PC-9 (cell line): ENCODE measurements at regions not wholly inside any gene's neighbourhood (a gene's known extent, or its start where the extent isn't known, plus 50 kb on each side); places are given as distances from the start of the nearest gene placed in this dataset.
"Not testable (repeated sequence)": the region's sequence is repeated elsewhere in the genome, so short reads cannot be mapped to it uniquely, and the experiment has no call there.

Experiments
- CTCF ChIP-seq: fragments of 200-600 bp; sonication (generic); conservative IDR thresholded peaks from 2 replicates; pipeline ENCODE4 v1.6.1; 2017; ENCODE audit warnings: mixed run types, antibody characterized with exemption, mild to moderate bottlenecking, moderate library complexity
- EZH2 ChIP-seq: fragments of 200-600 bp; sonication (generic); IDR thresholded peaks from 2 replicates; pipeline ENCODE4 v1.8.0; 2017; ENCODE audit warnings: antibody characterized with exemption, low read depth

GRCh38 chr21:26233297-26233696 is 62.7 kb upstream of the APP start:
- TF ChIP-seq CTCF, EZH2: not testable (repeated sequence)
